HG03095 (cell line): ENCODE measurements at regions not wholly inside any gene's neighbourhood (a gene's known extent, or its start where the extent isn't known, plus 50 kb on each side); places are given as distances from the start of the nearest gene placed in this dataset.
A peak's percentile ranks its signal among the peaks of the same experiment; 100 is the strongest.

Source experiments
- ATAC-seq: cut with Tn5 transposase; IDR thresholded peaks from one replicate; pipeline ENCODE4 v1.9.1; 2021; ENCODE audit warnings: moderate library complexity; ENCODE audit not compliant: unreplicated experiment

DNA sequence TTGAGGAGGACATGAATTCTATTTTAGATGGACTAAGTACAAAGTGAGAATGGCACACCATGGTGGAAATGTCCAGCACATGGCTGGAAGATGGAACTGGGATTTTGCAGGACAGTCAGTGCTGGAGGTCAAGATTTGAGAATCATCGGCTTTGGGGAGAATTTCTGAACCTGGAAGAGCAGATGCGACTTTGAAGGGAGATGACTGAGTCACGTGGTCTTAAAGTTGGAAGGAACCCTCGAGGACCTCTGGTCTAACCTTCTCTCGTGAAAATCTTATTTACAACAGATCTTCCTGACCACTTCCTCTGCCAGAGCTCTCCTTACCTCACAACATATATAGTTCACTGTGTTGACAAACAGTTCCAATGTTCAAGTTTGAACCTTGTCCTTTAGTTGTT lies 415.4 kb downstream of the ATP23 start:
- ATAC-seq = no peak

DNA sequence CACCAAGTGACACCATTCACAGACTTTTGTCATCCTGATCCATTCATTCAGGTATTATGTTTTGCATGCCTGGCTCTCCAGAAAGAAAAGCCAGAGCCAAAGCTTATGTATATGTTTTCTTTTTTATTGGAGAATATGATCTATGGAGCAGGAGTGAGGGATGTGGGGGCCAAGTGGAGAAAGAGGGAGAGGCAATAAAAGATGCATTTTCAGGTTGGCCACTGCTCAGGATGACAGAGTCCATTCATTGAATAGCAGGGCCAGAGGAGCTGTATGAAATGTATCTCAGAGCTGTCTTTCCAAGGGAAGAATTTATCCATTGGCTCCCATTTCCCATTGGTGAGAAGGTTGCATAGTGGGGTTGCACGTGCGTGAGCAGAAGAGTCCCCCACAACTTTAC lies 416.1 kb downstream of the ATP23 start:
- ATAC-seq = no peak

DNA sequence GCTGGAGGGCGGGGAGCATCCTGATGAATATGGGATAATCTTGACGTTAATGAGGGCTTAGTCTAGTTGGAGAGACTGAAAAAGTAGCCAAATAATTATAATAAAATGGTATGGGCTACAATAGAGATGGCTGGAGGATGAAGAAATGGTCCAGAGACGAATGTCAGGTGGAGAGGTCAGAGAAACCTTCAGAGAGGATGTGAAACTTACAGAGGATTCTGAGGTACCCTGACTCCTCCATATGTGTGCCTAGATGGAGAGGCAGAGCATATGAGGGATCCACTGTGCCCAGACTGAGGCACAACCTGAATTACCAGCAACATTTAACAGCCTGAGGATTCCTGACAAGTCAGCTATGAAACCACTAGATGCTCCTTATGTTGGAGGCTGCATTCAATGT lies 417.0 kb downstream of the ATP23 start:
- no peak for ATAC-seq

DNA sequence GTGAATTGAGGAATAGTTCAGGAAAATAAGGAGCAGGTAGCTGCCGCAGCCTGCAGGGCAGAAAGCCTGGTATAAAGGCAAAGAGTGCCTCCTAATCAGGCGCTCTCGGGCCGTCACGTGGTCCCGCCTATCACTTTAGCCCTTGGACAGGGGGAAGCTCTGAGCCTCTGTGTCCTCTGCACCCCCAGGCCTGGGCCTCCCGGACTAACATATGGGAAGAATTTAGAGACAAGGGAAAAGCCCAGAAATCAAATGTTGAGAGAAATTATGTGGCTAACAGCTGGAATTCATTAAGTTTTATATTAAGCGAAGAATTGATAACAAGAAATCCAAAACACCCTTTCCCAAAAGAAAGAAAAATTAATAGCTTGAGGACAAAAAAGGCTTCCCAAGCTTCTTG lies 417.7 kb downstream of the ATP23 start:
- no peak for ATAC-seq

DNA sequence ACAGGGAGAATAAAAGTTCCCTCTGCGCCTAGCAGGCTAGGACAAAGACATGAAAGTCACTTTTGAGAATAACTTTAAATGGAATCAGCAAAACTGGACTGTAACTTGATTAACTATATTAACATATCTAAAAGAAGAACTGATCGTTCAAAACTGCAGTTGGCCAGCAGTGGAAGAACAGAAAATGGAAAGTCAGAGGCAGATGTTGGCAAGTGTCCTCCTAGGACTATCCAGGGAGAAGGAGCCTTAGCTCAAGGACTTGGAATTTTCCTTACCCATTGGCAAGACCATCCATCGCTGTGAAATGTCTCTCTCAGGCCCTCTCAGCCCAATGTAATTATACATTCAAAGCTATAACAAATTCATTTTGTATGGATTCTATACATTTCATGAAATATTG lies 419.7 kb downstream of the ATP23 start:
- ATAC-seq = no peak

DNA sequence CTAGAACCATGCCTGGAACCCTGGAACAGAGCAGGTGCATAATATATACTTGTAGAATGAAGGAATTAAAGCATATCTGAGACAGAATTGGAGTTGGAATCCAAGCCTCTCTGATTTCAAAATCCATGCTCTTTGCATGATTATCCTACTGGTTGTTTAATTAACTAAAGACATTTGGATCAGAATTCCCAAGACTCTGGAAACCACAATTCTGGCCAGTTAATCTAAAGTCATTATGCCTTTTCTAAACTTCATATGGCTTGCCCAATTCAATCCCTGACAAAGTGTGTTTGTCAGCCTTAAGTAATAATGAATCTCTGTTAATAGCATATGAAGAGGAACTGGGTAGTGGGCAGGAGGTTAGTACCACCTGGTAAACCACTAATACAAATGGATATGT lies 422.6 kb downstream of the ATP23 start:
- no peak for ATAC-seq

DNA sequence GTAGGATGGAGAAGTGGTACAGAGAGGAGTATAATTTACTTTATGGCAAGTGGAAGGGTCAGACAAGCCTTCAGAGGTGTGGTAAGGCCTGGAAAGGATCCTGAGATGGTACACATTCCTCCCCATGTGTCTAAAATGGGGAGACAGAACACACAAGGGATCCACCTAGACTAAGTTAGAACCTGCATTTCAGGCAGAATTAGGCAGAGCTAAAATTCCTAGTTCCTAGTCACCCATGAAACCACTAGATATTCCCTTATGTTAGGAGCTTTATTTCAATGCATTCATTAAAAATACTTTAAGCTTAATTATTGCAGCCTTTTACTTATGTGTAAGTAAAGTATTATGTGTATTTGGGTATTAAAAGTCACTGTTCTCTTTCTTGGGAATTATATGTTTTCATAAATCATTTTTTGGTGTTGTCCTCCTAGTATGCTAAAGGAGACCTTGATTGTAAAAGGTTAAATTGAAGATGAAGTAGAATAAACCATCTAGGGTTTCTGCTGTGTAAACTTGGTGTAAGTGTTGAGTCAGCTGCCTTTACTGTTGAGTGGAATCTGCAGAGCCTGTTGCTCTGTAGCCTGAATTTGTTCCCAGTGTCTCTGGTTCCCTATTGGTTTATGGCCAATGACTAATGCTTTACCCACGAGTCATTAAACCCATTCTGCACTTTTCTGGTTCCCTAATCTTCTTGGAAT lies 423.2 kb downstream of the ATP23 start:
- no peak for ATAC-seq

DNA sequence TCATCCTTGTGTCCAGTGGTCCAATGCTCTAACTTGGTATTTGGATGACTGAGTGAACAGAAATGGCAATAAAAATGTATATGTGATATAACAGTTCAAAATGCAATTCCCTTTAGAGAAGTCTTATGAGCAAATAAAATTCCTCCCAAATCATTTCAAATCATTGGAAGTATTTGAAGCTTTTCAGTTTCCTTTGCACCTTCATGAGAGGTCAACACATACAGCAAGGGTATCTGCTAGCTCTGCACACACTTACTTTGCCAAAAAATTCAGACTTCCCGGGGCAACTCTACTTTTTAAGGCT lies 423.7 kb downstream of the ATP23 start:
- no peak for ATAC-seq

DNA sequence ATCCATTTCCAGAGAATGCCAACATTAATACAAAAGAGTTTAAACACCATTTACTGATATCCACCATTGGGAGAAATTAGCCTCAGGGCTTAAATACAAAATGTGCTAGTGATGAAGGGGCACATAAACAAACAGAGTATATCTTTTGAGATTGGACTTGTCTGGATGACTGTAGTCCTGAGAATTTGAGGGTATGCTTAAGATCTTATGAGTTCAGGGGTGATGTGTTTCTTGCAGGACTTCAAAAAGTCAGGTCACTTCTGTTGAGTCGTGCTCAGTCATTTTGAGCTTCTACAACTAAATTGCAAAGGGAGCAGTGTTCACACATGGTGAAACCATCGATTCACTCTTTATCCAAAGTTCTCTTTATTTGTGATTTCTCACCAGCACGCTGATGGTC lies 425.7 kb downstream of the ATP23 start:
- ATAC-seq = no peak

DNA sequence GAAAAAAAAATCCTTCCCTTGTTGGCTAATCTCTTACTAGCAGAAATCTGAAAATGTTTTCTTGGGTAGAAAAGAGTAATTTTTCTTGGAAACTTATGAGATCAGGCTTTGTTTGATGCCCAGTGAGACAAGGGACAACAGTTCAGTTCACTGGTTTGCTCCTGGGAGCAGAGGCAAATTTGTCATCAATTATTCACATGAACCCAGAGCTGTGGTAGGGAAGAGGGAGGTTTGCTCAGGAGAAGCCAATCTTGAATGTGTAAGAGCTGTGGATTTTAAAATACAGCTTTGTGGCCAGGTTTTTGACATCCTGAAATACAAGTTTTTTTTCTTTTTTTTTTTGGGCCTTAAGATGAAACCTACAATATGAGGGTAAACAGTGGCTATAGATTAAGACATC lies 426.6 kb downstream of the ATP23 start:
- no peak for ATAC-seq

DNA sequence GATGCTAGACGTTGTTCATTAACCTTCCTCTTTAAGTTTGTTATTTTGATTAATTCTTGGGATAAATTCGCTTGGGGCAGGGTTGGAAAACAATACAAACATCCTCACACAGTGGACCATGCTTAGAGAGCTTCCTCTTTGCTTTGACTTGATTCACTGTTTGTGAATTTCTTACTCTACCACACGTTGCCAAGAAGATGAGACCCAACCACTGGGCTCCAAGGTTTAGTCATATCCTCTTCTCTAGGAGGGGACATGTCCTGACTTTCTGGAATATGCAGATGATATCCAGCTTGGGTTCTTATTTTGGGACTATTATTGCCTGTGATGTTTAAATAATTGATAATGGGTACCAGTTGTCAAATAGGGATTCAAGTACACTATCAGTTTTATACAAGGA lies 428.2 kb downstream of the ATP23 start:
- no peak for ATAC-seq

DNA sequence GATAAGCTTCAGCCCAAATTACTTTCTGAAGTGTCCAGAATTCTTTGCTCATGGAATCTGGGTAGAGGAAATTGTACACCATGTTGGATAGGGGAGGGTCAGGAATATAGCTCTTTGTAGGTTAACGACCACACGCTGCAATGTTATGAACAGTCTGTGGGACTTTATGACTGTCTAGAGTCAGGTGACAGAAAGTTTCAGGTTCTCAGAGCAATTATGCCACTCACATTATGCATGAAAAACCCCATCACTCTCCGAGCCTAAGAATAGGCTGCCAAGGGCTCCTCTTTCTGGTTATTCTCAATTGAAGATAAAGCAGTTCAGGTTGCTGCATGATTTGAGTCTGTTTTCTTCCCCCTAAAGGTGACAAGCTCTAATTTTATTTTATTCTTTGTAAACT lies 430.9 kb downstream of the ATP23 start:
- ATAC-seq = peak; percentile 96

DNA sequence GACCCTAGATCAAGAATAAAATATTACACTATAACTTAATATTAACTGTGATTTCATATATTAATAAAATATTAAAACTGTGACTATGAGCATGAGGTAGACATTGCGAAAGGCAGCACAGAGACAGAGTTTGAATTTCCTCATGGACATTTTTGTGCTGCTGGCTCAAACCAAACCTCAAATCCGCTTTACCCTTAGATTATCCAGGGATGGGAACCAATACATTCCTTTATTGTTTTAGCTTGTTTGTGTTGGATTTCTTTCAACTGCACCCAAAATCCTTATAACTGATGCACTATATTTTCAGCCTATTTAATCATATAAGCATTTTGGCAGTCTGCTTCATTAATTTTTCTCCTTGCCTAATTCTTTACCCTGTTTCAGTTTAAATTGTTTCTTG lies 436.7 kb downstream of the ATP23 start:
- no peak for ATAC-seq

DNA sequence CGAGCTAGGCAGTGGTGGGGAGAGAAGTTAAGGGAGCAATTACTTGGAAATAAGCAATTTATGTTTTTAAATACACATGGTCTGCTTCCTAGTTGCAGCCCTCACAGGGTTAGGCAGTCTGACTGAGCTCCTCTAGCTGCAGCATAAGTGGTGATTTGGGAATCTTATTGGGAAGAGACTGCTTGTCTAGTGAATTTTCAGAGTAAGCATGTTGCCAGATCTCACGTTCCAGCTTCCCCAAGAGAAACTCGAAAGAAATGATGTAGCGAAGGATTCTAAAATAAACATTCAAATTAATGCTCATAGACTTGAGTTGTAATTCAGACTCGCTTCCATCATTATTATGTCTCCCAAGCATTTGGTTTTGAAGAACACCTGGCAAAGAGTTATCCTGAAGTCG lies 440.2 kb downstream of the ATP23 start:
- ATAC-seq = no peak

DNA sequence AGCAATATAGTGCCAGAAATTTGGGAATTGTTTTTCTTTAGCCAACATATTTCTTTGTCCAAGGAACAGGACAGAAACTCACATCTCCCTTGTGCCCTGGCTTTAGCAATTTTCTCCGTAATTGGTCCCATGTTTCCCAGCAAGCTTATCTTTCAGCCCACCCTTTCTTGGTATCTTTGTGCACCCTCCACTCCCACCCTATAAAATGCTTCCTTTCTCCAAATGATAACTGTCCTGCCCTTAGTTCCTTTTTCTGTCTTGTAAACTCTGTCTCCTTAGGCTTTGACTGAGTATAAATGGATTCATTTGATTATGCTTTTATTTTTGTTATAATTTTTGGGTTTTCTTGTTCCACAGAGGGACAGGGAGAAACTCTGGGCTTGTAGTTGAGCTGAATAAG lies 442.8 kb downstream of the ATP23 start:
- ATAC-seq = no peak

DNA sequence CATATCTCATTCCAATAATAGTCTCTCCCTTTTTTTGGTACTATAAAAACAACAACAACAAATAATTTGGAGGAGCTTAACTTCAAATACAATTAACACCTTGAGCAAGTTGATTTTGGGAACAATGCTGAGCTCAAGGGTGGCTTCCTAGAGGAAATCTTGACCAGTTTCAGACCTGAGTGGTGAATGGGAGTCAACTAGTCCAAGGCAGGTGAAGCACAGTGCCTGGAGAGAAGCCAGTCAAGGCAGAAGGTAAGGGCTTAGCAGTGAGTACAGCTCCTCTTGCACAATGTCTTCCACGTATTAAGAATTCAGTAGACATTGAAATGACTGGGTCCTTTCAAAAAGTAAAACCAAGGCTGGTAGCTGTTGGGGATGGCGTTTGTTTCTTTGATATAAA lies 444.8 kb downstream of the ATP23 start:
- no peak for ATAC-seq

DNA sequence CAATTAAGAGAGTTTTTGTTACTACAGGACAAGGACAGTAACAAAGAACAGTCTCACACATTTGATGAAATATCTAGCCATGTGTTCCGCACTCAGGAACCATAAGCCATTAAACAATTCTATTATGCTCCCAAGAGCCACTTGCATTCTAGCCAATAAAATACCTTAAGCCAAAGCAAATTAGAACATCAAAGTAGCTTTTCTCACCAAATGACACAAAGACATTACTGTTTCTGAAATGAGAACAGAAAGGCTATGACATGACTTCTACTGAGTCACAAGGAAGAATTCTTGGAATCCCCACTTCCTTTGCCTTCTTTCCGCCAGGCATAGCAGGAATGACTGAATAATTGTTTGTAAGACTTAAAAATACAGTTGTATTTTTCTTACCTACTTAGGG lies 445.8 kb downstream of the ATP23 start:
- ATAC-seq = no peak

DNA sequence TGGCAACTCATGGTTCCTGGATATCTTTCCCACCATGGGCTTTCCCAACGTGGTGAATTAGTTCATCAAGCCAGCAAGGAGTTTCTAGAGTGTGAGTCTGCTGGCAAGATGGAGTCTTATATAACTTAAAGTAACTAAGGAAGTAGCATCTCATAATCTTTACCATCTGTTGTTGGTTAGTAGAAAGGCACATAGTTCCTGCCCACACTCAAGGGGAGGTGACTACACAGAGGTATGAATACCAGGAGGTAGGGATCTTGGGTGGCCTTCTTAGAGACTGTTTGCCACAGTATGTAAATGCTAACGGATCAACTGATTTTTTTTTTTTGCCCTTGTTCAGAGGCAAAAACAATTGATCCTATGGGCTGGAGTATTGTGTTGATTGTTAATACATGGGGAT lies 446.9 kb downstream of the ATP23 start:
- ATAC-seq = no peak

DNA sequence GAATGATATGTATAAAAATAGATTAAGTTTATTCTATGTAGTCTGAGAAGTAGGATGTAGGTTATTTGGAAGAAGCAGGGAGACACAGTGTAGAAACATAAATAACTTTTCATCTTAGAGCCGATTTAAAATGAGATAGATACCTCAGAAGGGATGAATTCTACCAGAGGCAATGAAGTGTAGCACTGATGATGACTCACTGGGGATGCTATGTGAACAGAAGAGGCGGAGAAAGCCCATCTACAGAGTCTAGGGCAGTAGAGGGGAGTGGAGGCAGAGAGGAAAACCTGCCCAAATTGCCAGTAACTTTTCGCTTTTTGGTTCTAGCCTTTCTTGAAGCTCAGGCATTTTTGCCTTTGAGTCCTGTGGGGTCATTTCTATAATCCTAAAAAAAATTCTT lies 451.8 kb downstream of the ATP23 start:
- no peak for ATAC-seq

DNA sequence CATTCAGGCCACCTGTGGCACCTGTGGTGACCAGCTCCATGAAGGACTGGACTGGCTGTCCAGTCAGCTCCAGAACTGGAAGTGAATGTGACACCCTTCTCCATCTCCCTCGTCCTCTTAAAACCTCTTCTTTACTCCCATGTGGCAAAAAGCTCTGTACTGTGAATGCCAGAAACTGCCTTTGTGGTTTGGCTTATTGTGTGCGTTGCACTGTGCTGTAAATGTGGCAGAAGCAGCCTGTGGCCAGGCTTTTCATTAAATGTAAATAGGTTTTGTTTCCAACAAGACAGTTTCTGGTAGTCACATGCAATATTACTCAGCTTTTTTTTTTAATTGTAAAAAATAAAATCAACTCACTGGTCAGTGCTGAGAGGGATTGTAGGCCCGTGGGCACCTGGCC lies 453.7 kb downstream of the ATP23 start:
- no peak for ATAC-seq

DNA sequence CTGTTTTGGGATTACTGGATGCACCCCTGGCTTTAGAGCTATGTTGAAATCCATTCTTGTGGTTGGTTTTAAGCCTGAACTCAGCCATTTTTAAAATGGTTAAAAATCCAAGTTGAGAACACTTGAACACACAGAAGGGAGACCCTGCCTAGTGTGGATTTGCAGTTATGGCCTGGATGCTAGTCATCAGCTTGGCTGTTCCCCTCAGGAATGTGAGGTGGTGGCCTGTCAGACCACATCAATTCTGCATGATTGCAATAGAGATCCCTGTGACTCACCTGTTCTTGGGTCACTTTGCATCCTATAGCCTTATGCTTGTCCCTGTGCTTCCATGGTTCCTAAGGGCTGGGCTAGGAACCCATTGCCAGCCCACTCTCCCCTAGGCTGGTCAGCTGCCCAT lies 454.1 kb downstream of the ATP23 start:
- ATAC-seq = no peak

DNA sequence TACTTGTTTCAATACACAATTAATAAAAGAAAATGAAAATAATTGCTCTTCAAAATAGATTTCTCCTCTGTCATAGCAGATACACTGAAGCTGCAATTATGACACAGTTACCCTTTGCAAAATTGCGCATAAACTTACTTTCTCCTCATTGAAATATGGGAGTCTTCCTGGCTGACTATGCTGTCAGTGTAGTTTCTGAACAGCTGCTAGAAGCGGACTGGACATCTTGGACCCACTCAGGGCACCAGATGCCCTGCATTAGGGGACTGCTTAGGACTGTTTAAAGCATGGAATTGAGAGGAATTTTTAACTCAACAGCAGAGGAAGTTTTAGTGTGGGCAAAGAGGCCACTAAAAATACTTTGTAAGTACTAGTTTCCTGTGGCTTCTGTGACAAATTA lies 454.9 kb downstream of the ATP23 start:
- no peak for ATAC-seq

DNA sequence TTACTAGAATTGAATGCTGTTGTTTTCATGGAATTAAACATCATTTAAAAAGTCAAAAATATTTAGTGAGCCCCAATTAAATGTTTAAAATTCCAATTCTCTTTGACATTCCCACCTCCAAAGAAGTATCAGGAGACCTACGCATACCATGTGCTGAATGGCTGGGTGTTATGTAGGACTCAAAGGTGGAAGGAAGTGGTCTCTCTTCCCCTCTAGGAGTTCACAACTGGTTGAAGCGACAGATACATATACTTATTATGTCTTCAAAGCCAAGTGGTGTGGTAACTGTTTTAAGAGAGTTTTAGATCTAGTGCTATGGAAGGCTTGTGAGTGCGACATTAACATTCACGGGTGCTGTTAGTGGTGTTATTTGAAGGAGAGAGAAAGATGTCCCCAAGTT lies 464.0 kb downstream of the ATP23 start:
- no peak for ATAC-seq

DNA sequence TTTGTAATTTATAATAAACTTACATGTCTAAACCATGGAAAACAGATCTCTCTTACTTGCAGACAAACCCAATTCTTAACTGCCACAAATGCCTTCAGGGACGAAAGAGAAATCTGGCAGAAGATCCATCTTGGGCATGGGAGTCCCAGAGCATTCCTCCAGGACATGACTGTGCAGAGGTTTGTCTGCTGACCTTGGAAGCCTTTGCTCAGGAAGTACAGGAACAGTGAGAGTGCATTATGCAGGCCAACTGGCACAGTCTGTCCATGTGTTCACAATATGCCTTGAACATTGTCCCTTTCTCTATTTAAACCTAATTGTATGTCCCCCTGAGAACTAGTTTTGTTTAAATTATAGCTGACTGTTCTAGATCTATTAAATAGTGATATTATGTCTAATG lies 467.1 kb downstream of the ATP23 start:
- no peak for ATAC-seq
